ENCODE measurements at regions not wholly inside any gene's neighbourhood (a gene's known extent, or its start where the extent isn't known, plus 50 kb on each side); places are given as distances from the start of the nearest gene placed in this dataset.

DNA sequence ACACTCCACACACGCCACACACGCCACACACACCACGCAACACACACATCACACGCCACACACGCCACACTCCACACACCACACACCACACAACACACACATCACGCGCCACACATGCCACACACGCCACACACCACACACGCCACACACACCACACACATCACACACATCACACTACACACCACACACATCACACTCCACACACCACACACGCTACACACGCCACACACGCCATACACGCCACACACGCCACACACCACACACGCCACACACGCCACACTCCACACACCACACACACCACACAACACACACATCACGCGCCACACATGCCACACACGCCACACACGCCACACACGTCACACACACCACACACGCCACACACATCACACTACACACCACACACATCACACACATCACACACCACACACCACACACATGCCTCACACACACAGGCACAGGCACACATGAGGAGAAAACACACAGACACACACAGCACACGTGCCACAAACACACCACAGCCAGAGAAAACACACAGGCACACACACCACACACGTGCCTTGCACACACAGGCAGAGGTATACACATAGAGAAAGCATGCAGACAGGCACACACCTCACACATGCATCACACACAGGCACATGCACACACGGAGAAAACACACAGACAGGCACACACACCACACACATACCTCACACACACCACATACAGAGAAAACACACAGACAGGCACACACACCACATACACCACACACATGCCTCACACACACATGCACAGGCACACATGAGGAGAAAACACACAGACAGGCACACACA lies 241.5 kb upstream of the MYT1L start:
- Mint-ChIP-seq H3K36me3 (no peaks in the 10 kb centered on the region), H3K27ac (no peak overlapping the region), H3K9me3 (no peaks in the 10 kb centered on the region), H3K4me3 (no peak overlapping the region), H3K4me1 (peaks cover 0 to 3% (median 0%) of the 10 kb centered on the region in 4 donors), H3K27me3 (peaks cover 0 to 26% (median 2%) of the 10 kb centered on the region in 5 donors)
- ATAC-seq: no peak
- DNase-seq: no peak
- POLR2A ChIA-PET: no interaction called here

DNA sequence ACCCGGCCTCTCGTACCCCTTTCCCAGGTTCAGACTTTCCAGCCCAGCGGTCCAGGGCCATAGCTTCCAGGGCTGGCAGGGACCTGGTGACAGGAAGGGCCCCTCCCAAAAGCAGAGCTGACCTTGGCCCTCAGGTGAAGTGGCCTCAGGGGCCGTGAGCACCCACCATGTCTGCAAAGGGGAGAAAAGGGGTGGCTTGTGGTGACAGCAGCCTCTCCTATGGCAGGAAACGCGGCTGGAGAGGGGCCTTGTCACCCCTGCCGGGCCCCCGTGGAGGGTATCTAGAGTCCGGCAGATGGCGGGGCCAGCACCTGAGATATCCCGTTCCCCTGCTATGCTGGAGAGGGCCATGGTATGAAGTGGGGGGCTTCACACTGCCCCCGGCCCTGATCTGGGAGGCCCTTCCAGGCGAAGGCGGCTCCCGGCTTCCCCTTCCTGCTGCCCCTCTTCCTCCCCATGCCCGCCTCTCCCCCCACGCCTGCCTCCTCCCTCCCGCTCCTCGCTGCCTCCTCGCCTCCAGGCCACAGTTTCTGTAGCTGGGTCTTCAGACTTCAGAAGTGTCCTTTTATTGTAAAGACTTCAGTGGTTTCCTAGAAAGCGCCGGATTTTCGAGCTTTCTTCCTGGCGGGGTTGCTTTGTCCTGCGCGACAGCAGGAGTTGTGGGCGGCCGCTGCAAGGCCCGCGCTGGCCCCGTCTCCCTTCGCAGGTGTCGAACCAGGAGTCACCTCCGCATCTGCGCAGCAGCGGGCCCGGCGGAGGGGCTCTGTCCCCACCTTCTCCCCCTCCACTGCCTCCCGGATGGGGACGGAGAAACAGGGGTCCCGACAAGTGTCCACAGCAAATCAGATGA lies 240.5 kb upstream of the MYT1L start:
- DNase-seq: no peak
- no peak overlapping the region for H3K4me3 Mint-ChIP-seq
- H3K27me3 Mint-ChIP-seq: peaks cover 0 to 26% (median 0%) of the 10 kb centered on the region in 5 donors
- ATAC-seq: no peak
- no peaks in the 10 kb centered on the region for H3K9me3 Mint-ChIP-seq
- H3K36me3 Mint-ChIP-seq: no peaks in the 10 kb centered on the region
- POLR2A ChIA-PET: interaction anchor here (1.0 kb wide), 1 partner anchor 13 kb away, joined by 3 read pairs; no protein-coding TSS in a partner anchor
- H3K27ac Mint-ChIP-seq: no peak overlapping the region
- peaks cover 0 to 3% (median 0%) of the 10 kb centered on the region in 4 donors for H3K4me1 Mint-ChIP-seq

DNA sequence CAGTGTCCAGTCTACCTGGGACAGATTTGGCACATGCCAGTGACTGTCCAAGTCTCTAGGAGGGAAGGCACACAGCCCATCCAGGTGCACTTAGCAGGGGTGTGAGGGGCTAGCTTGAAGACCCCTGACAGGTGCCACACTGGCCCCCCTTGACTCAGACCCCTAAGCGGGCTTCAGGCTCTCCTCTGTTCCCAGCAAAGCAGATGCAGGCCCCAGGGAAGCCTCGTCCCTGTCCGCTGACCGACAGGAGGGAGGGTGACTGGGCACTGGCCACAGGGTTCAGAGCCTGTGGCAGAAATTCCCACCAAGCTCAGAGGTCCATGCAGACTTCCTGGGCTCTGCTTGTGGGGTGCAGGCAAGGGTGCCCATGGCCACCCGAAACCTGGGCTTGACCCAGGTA lies 239.8 kb upstream of the MYT1L start:
- peaks cover 0 to 26% (median 0%) of the 10 kb centered on the region in 5 donors for H3K27me3 Mint-ChIP-seq
- ATAC-seq (no peak), DNase-seq (no peak)
- no peak overlapping the region for H3K27ac Mint-ChIP-seq
- peaks cover 0 to 3% (median 0%) of the 10 kb centered on the region in 4 donors for H3K4me1 Mint-ChIP-seq
- no peak overlapping the region for H3K4me3 Mint-ChIP-seq
- H3K9me3 Mint-ChIP-seq: no peaks in the 10 kb centered on the region
- POLR2A ChIA-PET: no interaction called here
- no peaks in the 10 kb centered on the region for H3K36me3 Mint-ChIP-seq

DNA sequence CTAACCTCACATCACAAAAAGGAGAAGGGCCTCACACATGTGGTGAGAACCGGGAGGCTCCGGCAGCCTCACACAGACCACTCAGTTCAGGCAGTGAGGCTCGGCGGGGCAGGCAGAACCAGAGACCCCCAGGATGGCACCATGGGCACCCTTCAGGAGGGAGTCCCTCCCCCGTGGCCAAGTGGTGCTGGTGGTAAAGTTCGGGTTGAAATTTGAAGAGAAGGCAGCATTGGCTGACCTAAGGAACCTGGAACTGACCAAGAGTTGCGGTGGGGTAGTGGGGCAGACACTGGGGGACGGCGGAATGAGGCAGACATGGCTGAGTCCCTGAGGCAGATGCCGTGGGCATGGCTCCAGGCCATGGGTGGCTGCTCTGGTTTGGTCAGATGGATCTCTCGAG lies 239.3 kb upstream of the MYT1L start:
- DNase-seq (no peak), ATAC-seq (no peak)
- no peaks in the 10 kb centered on the region for H3K9me3 Mint-ChIP-seq
- H3K4me3 Mint-ChIP-seq: no peak overlapping the region
- POLR2A ChIA-PET: no interaction called here
- H3K36me3 Mint-ChIP-seq: no peaks in the 10 kb centered on the region
- no peak overlapping the region for H3K27ac Mint-ChIP-seq
- peaks cover 0 to 26% (median 0%) of the 10 kb centered on the region in 5 donors for H3K27me3 Mint-ChIP-seq
- peaks cover 0 to 3% (median 0%) of the 10 kb centered on the region in 4 donors for H3K4me1 Mint-ChIP-seq

DNA sequence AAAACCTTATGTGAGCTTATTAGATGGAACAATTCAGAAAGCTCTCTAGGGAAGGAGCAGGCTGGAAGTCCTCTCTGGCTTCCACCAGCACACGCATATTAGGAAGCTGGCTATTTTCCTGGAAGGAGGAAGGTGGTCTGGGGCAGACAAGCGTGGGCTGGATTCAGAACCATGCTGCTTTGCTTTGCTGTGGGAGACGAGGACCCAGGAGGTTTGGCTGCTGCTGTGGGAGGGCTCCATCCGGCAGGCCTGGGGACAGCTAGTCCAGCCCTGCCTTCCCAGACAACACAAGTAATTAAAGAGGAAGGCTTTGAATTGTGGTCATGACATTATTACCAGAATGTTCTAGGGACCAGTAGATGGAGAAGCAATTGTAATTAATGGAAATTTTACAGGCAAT lies 238.8 kb upstream of the MYT1L start:
- DNase-seq (no peak), ATAC-seq (no peak)
- POLR2A ChIA-PET: no interaction called here
- Mint-ChIP-seq H3K27me3 (peaks cover 0 to 26% (median 0%) of the 10 kb centered on the region in 5 donors), H3K27ac (peak overlapping the region in 1 of 10 donors; percentile 43), H3K4me3 (no peak overlapping the region), H3K4me1 (peaks cover 0 to 3% (median 0%) of the 10 kb centered on the region in 4 donors), H3K36me3 (no peaks in the 10 kb centered on the region), H3K9me3 (no peaks in the 10 kb centered on the region)

DNA sequence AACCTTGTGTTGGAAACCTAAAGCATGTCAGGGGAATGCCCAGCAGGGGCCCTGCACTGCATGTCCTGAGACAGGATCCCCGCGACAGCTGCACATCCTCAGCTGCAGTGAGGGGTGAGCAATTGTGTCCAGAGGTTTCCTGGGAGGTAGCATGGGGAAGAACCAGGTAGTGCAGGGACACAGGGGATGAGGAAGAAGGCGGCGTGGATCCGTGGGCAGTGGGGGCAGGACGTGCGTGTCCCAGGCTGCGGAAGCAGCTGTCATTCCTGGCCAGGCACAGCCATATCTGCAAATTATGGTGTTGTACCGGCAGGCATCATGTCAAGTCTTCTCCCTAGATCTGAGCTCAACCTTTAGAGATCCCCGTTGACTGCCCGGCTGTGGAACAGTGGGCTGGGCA lies 238.2 kb upstream of the MYT1L start:
- ATAC-seq (no peak), DNase-seq (no peak)
- Mint-ChIP-seq H3K9me3 (no peaks in the 10 kb centered on the region), H3K4me1 (peaks cover 0 to 3% (median 0%) of the 10 kb centered on the region in 4 donors), H3K27ac (peak overlapping the region in 1 of 10 donors; percentile 74), H3K4me3 (no peak overlapping the region), H3K36me3 (no peaks in the 10 kb centered on the region), H3K27me3 (peaks cover 0 to 26% (median 0%) of the 10 kb centered on the region in 5 donors)
- POLR2A ChIA-PET: no interaction called here

DNA sequence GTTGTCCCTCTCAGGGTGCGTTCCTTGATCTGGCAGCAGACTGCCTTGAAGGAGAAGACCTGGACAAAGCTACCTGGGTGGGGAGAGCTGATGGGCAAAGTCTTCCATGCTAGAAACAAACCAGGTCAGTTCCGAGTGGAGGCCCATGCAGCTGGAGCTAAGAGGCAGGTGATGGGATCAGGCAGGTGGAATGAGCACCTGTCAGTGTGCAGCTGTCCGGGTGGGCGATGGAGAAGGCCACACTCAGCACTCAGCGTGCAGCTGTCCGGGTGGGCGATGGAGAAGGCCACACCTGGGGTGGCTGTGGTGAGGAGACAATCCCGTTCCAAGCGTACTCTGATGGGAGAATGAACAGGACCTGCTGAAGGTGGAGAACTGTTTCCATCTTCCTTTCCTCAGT lies 237.3 kb upstream of the MYT1L start:
- no peak for ATAC-seq
- POLR2A ChIA-PET: no interaction called here
- Mint-ChIP-seq H3K4me1 (peaks cover 0 to 3% (median 0%) of the 10 kb centered on the region in 4 donors), H3K9me3 (no peaks in the 10 kb centered on the region), H3K36me3 (no peaks in the 10 kb centered on the region), H3K4me3 (no peak overlapping the region), H3K27ac (no peak overlapping the region), H3K27me3 (peaks cover 0 to 26% (median 0%) of the 10 kb centered on the region in 5 donors)
- no peak for DNase-seq

DNA sequence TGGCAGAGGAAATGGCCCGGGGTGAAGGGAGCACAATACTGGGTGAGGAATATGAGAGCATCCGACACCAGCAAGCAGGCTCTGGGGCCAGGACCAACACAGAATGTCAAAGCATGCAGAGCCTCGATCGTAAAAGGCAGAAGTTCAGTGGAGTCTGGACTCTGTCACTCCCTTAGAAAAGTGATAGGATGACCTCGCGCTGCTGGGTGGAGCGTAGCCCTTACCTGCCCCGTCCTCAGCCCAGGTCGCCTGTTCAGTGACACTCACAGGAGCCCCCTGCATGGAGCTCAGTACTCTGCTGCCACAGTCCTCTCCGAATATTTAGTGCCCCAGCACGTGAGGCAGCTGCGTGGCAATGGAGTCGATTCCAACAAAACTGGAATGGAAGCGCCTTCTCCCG lies 236.7 kb upstream of the MYT1L start:
- ATAC-seq: no peak
- DNase-seq: no peak
- H3K4me3 Mint-ChIP-seq: no peak overlapping the region
- no peaks in the 10 kb centered on the region for H3K9me3 Mint-ChIP-seq
- peaks cover 0 to 3% (median 0%) of the 10 kb centered on the region in 4 donors for H3K4me1 Mint-ChIP-seq
- H3K36me3 Mint-ChIP-seq: no peaks in the 10 kb centered on the region
- H3K27me3 Mint-ChIP-seq: peaks cover 0 to 26% (median 0%) of the 10 kb centered on the region in 5 donors
- H3K27ac Mint-ChIP-seq: no peak overlapping the region
- POLR2A ChIA-PET: no interaction called here

DNA sequence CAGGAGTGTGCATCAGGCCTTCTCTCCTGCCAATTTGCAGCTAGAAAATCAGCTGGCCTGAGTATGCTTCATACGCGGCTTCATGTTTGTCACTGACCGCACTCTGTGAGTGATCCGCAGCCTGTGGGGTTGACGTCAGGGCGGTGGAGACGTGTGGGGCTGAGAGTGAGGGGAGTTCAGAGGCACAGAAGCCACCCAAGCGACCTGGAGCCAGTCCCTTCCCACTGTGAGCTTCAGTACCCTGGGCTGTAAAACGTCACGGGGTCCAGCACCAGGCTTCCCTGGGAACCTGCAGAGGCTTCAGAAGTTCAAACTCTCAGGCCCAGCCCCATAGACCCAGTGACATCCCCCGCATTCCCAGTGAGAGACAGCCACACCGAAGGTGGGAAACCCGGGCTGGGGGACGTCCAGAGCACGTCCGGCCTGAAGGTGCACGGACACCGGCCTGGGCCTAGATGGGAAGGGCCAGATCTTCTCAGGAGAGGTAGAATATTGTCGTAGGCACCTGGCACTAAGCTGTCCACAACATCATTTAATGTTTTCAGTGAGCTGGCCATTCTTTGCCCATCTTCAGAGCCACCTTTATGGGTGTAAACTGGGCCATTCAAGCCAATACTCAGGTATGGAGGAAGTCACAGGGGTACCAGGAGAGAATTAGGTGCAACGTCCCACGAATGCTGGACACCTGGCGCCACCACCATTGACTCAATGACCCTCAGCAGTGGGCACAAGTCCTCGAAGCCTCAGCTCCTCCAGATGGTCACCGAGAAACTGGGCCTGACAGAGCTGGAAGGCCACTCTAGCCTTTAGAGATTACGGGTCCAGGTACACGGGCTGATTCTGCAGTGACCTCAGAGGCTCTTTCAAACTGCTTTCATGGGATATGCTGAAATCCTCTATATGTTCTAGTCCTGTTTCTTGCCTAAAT lies 235.6 kb upstream of the MYT1L start:
- Mint-ChIP-seq H3K27me3 (peaks cover 0 to 26% (median 0%) of the 10 kb centered on the region in 5 donors), H3K4me1 (peaks cover 0 to 3% (median 0%) of the 10 kb centered on the region in 4 donors), H3K27ac (peak overlapping the region in 1 of 10 donors; percentile 53), H3K4me3 (no peak overlapping the region), H3K9me3 (no peaks in the 10 kb centered on the region), H3K36me3 (no peaks in the 10 kb centered on the region)
- POLR2A ChIA-PET: no interaction called here
- DNase-seq: no peak
- no peak for ATAC-seq

DNA sequence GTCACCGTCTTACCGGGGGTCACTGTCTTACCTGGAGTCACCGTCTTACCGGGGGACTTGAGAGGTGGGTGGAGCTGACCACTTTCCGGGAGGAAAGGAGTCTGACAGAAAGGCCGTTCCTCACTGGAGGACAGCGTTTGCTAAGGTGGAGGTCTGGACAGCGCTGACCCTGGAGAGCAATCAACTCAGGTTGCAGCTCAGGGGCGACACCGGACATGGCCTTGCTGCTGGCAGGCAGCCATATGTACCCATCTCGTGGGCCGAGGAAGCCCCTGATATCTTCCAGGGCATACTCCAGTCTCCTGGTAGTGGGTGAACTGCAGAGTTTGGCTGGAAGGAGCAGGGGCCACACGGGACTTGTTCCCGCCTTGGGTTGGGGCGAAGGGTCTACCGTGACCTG lies 234.6 kb upstream of the MYT1L start:
- Mint-ChIP-seq H3K27me3 (peaks cover 0 to 26% (median 0%) of the 10 kb centered on the region in 5 donors), H3K27ac (peak overlapping the region in 1 of 10 donors; percentile 19), H3K36me3 (no peaks in the 10 kb centered on the region), H3K9me3 (no peaks in the 10 kb centered on the region), H3K4me1 (peaks cover 0 to 3% (median 0%) of the 10 kb centered on the region in 4 donors), H3K4me3 (no peak overlapping the region)
- POLR2A ChIA-PET: interaction anchor here (0.6 kb wide), 1 partner anchor 818 kb away, joined by 4 read pairs; no protein-coding TSS in a partner anchor
- DNase-seq: no peak
- ATAC-seq: no peak

DNA sequence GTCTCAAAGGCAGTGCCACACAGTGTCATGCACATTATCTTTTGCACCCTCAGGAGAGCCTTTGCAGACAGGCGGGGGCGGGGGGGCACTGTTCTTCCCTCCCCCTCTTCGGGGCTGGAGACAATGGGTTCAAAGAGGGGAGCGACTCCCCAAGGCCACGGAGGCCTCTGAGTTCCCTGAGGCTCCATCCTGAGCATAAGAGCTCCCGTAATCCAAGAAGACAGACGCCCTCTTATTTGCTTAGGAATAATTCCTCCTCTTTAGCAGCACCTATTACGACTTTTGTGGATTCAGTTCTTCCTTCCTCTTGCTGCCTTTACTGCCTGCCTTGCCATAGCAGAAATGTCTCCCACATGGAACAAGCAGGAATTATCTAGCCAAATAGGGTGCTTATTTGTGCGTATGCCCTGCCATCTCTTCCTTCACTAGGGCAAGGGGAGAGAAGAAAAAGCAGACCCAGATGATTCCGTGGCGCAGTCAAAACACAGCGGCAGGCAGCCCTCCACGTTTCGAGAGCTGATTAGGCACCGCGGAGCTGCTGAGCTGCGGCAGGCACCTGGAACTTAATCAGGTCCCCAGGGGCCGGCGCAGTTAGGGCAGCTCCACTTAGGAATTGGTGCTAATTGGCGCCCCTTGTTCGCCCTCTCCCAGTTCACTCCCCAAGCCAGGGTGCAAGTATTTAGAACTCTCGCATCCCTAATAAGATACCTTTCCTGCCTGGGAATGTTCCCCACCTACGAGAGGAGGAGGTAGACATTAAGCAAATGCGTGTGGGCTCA lies 233.4 kb upstream of the MYT1L start:
- no peaks in the 10 kb centered on the region for H3K36me3 Mint-ChIP-seq
- DNase-seq (no peak), ATAC-seq (no peak)
- H3K9me3 Mint-ChIP-seq: no peaks in the 10 kb centered on the region
- H3K4me1 Mint-ChIP-seq: no peaks in the 10 kb centered on the region
- POLR2A ChIA-PET: no interaction called here
- no peak overlapping the region for H3K4me3 Mint-ChIP-seq
- H3K27ac Mint-ChIP-seq: peak overlapping the region in 2 of 10 donors; percentile 8 to 40
- H3K27me3 Mint-ChIP-seq: peaks cover 0 to 18% (median 0%) of the 10 kb centered on the region in 5 donors

All from naive thymus-derived CD8-positive, alpha-beta T cell (primary cell).